GM13977 (cell line): ENCODE measurements at regions not wholly inside any gene's neighbourhood (a gene's known extent, or its start where the extent isn't known, plus 50 kb on each side); places are given as distances from the start of the nearest gene placed in this dataset.

ENCODE experiments used
- DNase-seq: peaks from one replicate; pipeline ENCODE4 v3.0.0; 2012; ENCODE audit warnings: low spot score
- CTCF ChIP-seq: IDR thresholded peaks from 2 replicates; pipeline ENCODE4 v1.5.1; 2012; ENCODE audit warnings: mild to moderate bottlenecking, control low read depth; ENCODE audit not compliant: insufficient read depth; ENCODE audit errors: extremely low read depth, missing control alignments
- in situ Hi-C: fragments of 300-500 bp; cut with MboI; formaldehyde crosslinking; loops from one replicate; pipeline ENCODE4 v1.12.0; 2022; ENCODE audit warnings: low sequenced_read_pairs, low pct_unique_long_range_greater_than_20kb, mixed read lengths, inconsistent platforms; ENCODE audit not compliant: unreplicated experiment

DNA sequence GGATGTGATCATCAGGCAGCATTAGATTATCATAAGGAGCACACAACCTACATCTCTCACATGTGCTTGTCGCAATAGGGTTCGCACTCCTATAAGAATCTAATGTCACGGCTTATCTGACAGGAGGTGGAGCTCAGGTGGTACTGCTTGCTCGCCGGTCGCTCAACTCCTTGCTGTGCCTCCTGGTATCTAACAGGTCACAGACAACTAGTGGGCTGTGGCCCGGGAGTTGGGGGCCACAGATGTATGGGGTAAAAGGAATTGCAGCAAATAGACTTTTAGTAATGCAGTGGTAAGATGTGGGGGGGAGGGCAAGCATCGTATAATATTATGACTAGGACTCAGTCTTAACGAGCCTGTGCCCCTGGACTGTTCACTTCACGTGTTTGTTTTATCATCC lies 624.8 kb downstream of the CENPC start:
- TF ChIP-seq CTCF, result no peak
- DNase-seq, result no peak
- in situ Hi-C loops, result no loop called here

DNA sequence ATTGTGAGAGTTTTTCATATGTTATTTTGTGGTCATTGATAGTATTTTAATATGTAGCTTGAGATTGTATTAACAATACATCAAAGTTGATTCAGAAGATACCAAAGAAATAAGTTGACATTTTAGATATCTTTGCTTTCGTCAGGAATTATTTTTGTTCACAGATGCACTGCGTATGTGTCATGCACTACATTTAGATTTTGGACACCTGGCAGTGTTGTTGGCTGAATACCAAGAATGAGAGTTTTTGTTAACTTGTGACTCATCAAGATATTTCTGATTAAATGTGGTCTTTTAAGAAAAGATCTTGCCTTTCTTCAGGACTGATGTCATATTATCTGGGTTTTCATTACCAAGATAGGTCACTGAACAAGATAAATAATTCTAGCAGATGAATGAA lies 633.4 kb downstream of the CENPC start:
- in situ Hi-C loops, result no loop called here
- TF ChIP-seq CTCF, result no peak
- no peak for DNase-seq

DNA sequence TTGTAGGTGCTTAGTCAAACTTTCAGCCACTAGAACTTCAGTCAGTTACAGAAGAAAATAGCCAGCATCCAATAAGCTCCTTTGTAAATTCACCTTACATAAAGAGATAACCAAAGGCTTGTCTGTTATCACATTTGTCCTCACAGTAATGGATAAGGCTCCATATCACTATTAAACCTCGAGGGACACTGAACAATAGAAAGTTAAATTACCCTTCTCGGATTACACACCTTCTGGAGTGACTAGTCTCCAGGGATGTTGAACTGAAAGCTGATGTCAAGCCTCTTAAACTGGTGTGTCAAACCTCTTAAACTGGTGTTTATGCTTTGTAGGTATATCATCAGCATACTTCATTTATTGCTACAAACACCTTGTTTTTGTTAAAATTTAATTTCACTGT lies 639.0 kb downstream of the CENPC start:
- no peak for DNase-seq
- in situ Hi-C loops, result no loop called here
- no peak for TF ChIP-seq CTCF

- no peak for TF ChIP-seq CTCF
- no peak for DNase-seq
- in situ Hi-C loops, result no loop called here
Observed at GRCh38 chr4:66899422-66900065, 645.8 kb downstream of the CENPC start.

DNA sequence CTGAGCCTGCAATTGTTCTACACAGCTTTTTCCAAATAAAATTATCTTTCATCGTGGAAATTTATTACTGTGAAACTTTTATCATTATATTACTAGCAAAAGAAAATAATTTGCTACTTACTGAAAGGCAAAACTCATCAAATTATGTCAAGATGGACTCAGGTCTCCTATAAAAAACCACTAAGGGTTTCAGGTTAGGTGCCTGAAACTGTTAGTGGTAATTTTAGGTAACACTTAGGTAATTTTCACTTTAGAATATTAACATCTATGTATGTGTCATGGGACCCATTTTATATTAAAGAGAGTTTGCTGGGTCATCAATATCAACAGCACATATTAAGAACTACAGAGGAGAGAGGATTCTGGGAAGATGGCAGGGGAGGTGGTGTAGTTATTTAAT lies 651.5 kb downstream of the CENPC start:
- DNase-seq, result no peak
- TF ChIP-seq CTCF, result no peak
- in situ Hi-C loops, result no loop called here

- no peak for TF ChIP-seq CTCF
- in situ Hi-C loops, result no loop called here
- DNase-seq, result no peak
Observed at GRCh38 chr4:66887061-66887460, 658.2 kb downstream of the CENPC start.
